H1 (cell line): ENCODE measurements at regions not wholly inside any gene's neighbourhood (a gene's known extent, or its start where the extent isn't known, plus 50 kb on each side); places are given as distances from the start of the nearest gene placed in this dataset.

Experiments used
- BCL11A ChIP-seq, 2 experiments: IDR thresholded peaks; one replicate each; pipeline ENCODE4 v1.6.1; 2011; ENCODE audit warnings: low read depth in 2 of 2, low read length in 2 of 2, mild to moderate bottlenecking in 2 of 2
- CHD7 ChIP-seq: fragments of 300-600 bp; sonication (generic); IDR thresholded peaks from 2 replicates; pipeline ENCODE4 v1.7.1; 2012; ENCODE audit warnings: low read length, moderate library complexity, mild to moderate bottlenecking, inconsistent platforms; ENCODE audit not compliant: insufficient replicate concordance
- E2F6 ChIP-seq: IDR thresholded peaks from 2 replicates; pipeline ENCODE4 v1.6.1; 2012; ENCODE audit warnings: inconsistent platforms
- FOSL1 ChIP-seq: IDR thresholded peaks from 2 replicates; pipeline ENCODE4 v1.6.1; 2011; ENCODE audit warnings: mild to moderate bottlenecking, low read depth, low read length, moderate library complexity; ENCODE audit not compliant: insufficient read depth
- SIX5 ChIP-seq: IDR thresholded peaks from 2 replicates; pipeline ENCODE4 v1.6.1; 2011; ENCODE audit warnings: mild to moderate bottlenecking, low read depth, low read length
- SRF ChIP-seq: IDR thresholded peaks from 2 replicates; pipeline ENCODE4 v1.6.1; 2011; ENCODE audit warnings: mild to moderate bottlenecking, low read depth, low read length, moderate library complexity

- TF ChIP-seq CHD7 (no peak), FOSL1 (no peak), SIX5 (no peak), SRF (no peak), E2F6 (no peak), BCL11A (IDR thresholded peaks at IDR 0.05; ENCODE audit: low read depth in 2 of 2, low read length in 2 of 2) (no peak)
Measured at GRCh38 chr20:29349836-29350235, 1907.6 kb upstream of the DEFB115 start (continued).
